ENCODE measurements at regions not wholly inside any gene's neighbourhood (a gene's known extent, or its start where the extent isn't known, plus 50 kb on each side); places are given as distances from the start of the nearest gene placed in this dataset.

DNA sequence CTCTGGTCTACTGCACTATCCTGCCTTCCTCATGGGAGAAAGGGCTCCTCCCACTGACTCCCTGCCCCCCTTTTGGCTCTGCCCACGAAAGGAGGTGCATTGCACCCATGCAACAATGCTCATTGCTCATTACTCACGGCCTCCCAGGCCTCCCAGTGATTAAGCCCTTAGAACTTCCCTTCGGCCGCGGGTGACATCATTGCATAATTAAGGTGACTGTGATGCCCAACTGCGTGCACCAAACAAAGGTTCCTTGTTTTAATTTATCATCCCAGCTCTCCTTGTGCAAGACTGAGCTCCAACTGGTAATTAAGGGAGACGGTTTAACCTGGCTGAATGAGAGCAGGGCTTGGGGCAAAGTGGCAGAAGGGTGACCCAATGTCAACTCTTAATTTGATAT is 180.4 kb downstream of the GAS1 start (continued):
- TF ChIP-seq, protein P1, sequence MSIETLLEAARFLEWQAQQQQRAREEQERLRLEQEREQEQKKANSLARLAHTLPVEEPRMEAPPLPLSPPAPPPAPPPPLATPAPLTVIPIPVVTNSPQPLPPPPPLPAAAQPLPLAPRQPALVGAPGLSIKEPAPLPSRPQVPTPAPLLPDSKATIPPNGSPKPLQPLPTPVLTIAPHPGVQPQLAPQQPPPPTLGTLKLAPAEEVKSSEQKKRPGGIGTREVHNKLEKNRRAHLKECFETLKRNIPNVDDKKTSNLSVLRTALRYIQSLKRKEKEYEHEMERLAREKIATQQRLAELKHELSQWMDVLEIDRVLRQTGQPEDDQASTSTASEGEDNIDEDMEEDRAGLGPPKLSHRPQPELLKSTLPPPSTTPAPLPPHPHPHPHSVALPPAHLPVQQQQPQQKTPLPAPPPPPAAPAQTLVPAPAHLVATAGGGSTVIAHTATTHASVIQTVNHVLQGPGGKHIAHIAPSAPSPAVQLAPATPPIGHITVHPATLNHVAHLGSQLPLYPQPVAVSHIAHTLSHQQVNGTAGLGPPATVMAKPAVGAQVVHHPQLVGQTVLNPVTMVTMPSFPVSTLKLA (conservative IDR thresholded peaks at IDR 0.05), result no peak
- TF ChIP-seq MAFF (IDR thresholded peaks at IDR 0.05; ENCODE audit: low read length) (no peak), POLR2B (IDR thresholded peaks at IDR 0.05; ENCODE audit: low read depth, partially characterized antibody) (no peak), FUS (optimal IDR thresholded peaks at IDR 0.05; ENCODE audit: low read depth, low read length) (no peak)

DNA sequence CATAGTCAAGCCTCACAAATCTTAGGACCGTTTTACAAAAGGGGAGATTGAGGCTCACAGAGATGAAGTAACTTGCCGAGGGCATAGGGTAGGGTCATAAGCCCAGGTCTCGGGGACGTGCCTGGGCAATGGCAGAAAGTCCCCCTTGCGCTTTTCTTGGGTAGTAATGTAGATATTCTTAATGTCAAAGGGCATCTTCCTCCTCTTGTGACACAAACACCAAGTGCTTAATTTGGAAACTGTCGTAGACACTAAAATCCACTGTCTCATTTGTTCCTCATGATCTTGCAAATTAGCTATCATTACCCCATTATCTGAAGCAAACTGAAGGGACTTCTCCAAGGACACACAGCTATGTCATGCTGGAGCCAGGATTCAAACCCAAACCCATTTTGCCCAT is 180.8 kb downstream of the GAS1 start:
- Histone ChIP-seq H3K4me2 (ENCODE audit: insufficient read depth, low read length) (no peak overlapping the region), H3K79me2 (ENCODE audit: control insufficient read depth, insufficient read depth, low read length) (no peaks in the 10 kb centered on the region), H3K4me3 (no peak overlapping the region), H3K4me1 (replicated peaks in 1 of 2; ENCODE audit: control insufficient read depth in 2 of 2, insufficient read depth in 2 of 2, low read length in 2 of 2) (no peaks in the 10 kb centered on the region), H3K9me3 (replicated peaks; ENCODE audit: control insufficient read depth, insufficient read depth, low read depth, low read length) (no peaks in the 10 kb centered on the region), H3K27ac (ENCODE audit: extremely low read depth, low read depth, low read length) (no peak overlapping the region), H3K9ac (ENCODE audit: insufficient read depth in 1 of 2, low read depth in 2 of 2, low read length in 2 of 2) (no peak overlapping the region), H4K20me1 (replicated peaks; ENCODE audit: control insufficient read depth, insufficient read depth, low read length) (no peaks in the 10 kb centered on the region), H2AFZ (ENCODE audit: low read depth, low read length) (no peak overlapping the region), H3K27me3 (ENCODE audit: control insufficient read depth in 2 of 2, insufficient read depth in 2 of 2, low read length in 2 of 2) (peaks cover 0 to 8% of the 10 kb centered on the region in 2 experiments; a peak in 2 of 5 replicates), H3K36me3 (ENCODE audit: control insufficient read depth, insufficient read depth, low read length) (no peaks in the 10 kb centered on the region), H3K9me1 (ENCODE audit: control insufficient read depth, insufficient read depth, low read length) (no peaks in the 10 kb centered on the region)
- no peak for ATAC-seq
- no peak for FAIRE-seq
- intact Hi-C loops (cut with micrococcal nuclease) (no loop called here), in situ Hi-C loops (cut with MboI) (no loop called here)
- TF ChIP-seq NCOA2 (IDR thresholded peaks at IDR 0.05; ENCODE audit: partially characterized antibody in 2 of 2) (no peak), TEAD1 (CRISPR knock-in tag; IDR thresholded peaks at IDR 0.05) (no peak), TBL1XR1 (IDR thresholded peaks at IDR 0.05; ENCODE audit: low read length in 2 of 2) (no peak), PHB2 (IDR thresholded peaks at IDR 0.05; ENCODE audit: low read depth) (no peak)
- TF ChIP-seq, protein P1 (conservative IDR thresholded peaks at IDR 0.05), result no peak
- ChIA-PET CTCF (ENCODE audit: low intra/inter-chr PET ratio) (no interaction called here), POLR2A (no interaction called here)
- 0% methylated on average over 6 of the region's 6 CpGs for WGBS (ENCODE audit: insufficient coverage, low coverage, missing lambda C conversion rate)
- BruUV-seq (replicated peaks), result no TSS peak
- no peak for DNase-seq (ENCODE audit: extremely low read depth in 1 of 4, low spot score in 3 of 4)

Measured in K562 (cell line).